H9 (cell line): ENCODE measurements at regions not wholly inside any gene's neighbourhood (a gene's known extent, or its start where the extent isn't known, plus 50 kb on each side); places are given as distances from the start of the nearest gene placed in this dataset.

ENCODE experiments used
- DNase-seq: peaks from one replicate; pipeline ENCODE4 v3.0.0-alpha.2; 2017
- H2AFZ ChIP-seq: one replicate; pipeline ENCODE4 v1.6.1; 2013; ENCODE audit warnings: mild to moderate bottlenecking, low read length, control low read depth, moderate library complexity
- H2AK5ac ChIP-seq: 2 replicates; pipeline ENCODE4 v1.6.1; 2013; ENCODE audit warnings: low read length, control low read depth, mixed read lengths; ENCODE audit not compliant: insufficient read length
- H2BK120ac ChIP-seq: one replicate; pipeline ENCODE4 v1.6.1; 2013; ENCODE audit warnings: low read depth, mild to moderate bottlenecking, low read length, control low read depth, inconsistent platforms; ENCODE audit not compliant: poor library complexity, severe bottlenecking
- H2BK12ac ChIP-seq: 2 replicates; pipeline ENCODE4 v1.6.1; 2013; ENCODE audit warnings: low read length, control low read depth, mixed read lengths, low read depth; ENCODE audit not compliant: insufficient read length
- H2BK15ac ChIP-seq: 2 replicates; pipeline ENCODE4 v1.6.1; 2013; ENCODE audit warnings: low read depth, low read length, control low read depth
- H2BK20ac ChIP-seq: one replicate; pipeline ENCODE4 v1.6.1; 2013; ENCODE audit warnings: low read depth, mild to moderate bottlenecking, low read length, control low read depth, inconsistent platforms; ENCODE audit not compliant: poor library complexity, severe bottlenecking
- H2BK5ac ChIP-seq: 2 replicates; pipeline ENCODE4 v1.6.1; 2013; ENCODE audit warnings: low read length, control low read depth, mixed read lengths; ENCODE audit not compliant: insufficient read length
- H3K14ac ChIP-seq: 2 replicates; pipeline ENCODE4 v1.6.1; 2013; ENCODE audit warnings: low read length, control low read depth; ENCODE audit not compliant: insufficient read depth
- H3K18ac ChIP-seq: 2 replicates; pipeline ENCODE4 v1.6.1; 2013; ENCODE audit warnings: low read depth, mild to moderate bottlenecking, mixed read lengths, low read length, control low read depth; ENCODE audit not compliant: insufficient read length
- H3K23ac ChIP-seq: 2 replicates; pipeline ENCODE4 v1.6.1; 2013; ENCODE audit warnings: low read length, control low read depth, mixed read lengths, low read depth; ENCODE audit not compliant: insufficient read length
- H3K23me2 ChIP-seq: 2 replicates; pipeline ENCODE4 v1.6.1; 2013; ENCODE audit warnings: low read depth, mild to moderate bottlenecking, mixed read lengths, low read length, control low read depth; ENCODE audit not compliant: insufficient read length, poor library complexity, severe bottlenecking
- H3K27ac ChIP-seq: 2 replicates; pipeline ENCODE4 v1.5.1; 2013; ENCODE audit warnings: low read length, control low read depth, mixed read lengths, low read depth; ENCODE audit not compliant: insufficient read length
- H3K27me3 ChIP-seq: 2 replicates; pipeline ENCODE4 v1.6.1; 2013; ENCODE audit warnings: low read length, control low read depth, inconsistent platforms; ENCODE audit not compliant: insufficient read depth
- H3K4ac ChIP-seq: 2 replicates; pipeline ENCODE4 v1.6.1; 2013; ENCODE audit warnings: low read depth, mild to moderate bottlenecking, control low read depth, inconsistent platforms, low read length, moderate library complexity
- H3K4me1 ChIP-seq: 2 replicates; pipeline ENCODE4 v1.6.1; 2013; ENCODE audit warnings: low read length, control low read depth, inconsistent platforms; ENCODE audit not compliant: insufficient read depth
- H3K4me2 ChIP-seq: 2 replicates; pipeline ENCODE4 v1.6.1; 2013; ENCODE audit warnings: low read length, control low read depth, mixed read lengths; ENCODE audit not compliant: insufficient read length, insufficient read depth
- H3K56ac ChIP-seq: 2 replicates; pipeline ENCODE4 v1.6.1; 2013; ENCODE audit warnings: low read depth, mild to moderate bottlenecking, mixed read lengths, low read length, control low read depth; ENCODE audit not compliant: insufficient read length
- H3K79me1 ChIP-seq: 2 replicates; pipeline ENCODE4 v1.6.1; 2013; ENCODE audit warnings: low read depth, mild to moderate bottlenecking, moderate library complexity, low read length, control low read depth, inconsistent platforms; ENCODE audit not compliant: insufficient read depth, poor library complexity, severe bottlenecking
- H3K79me2 ChIP-seq: 2 replicates; pipeline ENCODE4 v1.6.1; 2013; ENCODE audit warnings: low read length, control low read depth, inconsistent platforms; ENCODE audit not compliant: insufficient read depth
- H3K9ac ChIP-seq: 2 replicates; pipeline ENCODE4 v1.6.1; 2013; ENCODE audit warnings: low read length, control low read depth, mixed read lengths; ENCODE audit not compliant: insufficient read length; ENCODE audit errors: extremely low read depth
- H3K9me3 ChIP-seq: one replicate; pipeline ENCODE4 v1.6.1; 2013; ENCODE audit warnings: low read depth, low read length, inconsistent platforms; ENCODE audit not compliant: control insufficient read depth
- H3T11ph ChIP-seq: one replicate; pipeline ENCODE4 v1.6.1; 2013; ENCODE audit warnings: mild to moderate bottlenecking, low read length, control low read depth, inconsistent platforms
- H4K20me1 ChIP-seq: one replicate; pipeline ENCODE4 v1.6.1; 2013; ENCODE audit not compliant: control insufficient read depth, insufficient read length, insufficient read depth
- H4K5ac ChIP-seq: 2 replicates; pipeline ENCODE4 v1.6.1; 2013; ENCODE audit warnings: low read depth, mild to moderate bottlenecking, mixed read lengths, low read length, control low read depth; ENCODE audit not compliant: insufficient read length
- H4K8ac ChIP-seq: replicated peaks from 2 replicates; pipeline ENCODE4 v1.6.1; 2013; ENCODE audit warnings: low read length, control low read depth, mixed read lengths, low read depth; ENCODE audit not compliant: insufficient read length
- H4K91ac ChIP-seq: 2 replicates; pipeline ENCODE4 v1.6.1; 2013; ENCODE audit warnings: low read depth, mild to moderate bottlenecking, moderate library complexity, mixed read lengths, low read length, control low read depth; ENCODE audit not compliant: insufficient read length
- H3K27ac Mint-ChIP-seq, 3 experiments: 2 replicates in 2 of 3; 3 replicates in 1 of 3; pipeline ENCODE4 v1.8.0; 2020 to 2021; ENCODE audit warnings: mixed read lengths in 3 of 3, mild to moderate bottlenecking in 1 of 3, moderate library complexity in 1 of 3
- H3K27me3 Mint-ChIP-seq: 2 replicates; pipeline ENCODE4 v1.8.0; 2021; ENCODE audit warnings: low read depth, mild to moderate bottlenecking, moderate library complexity, mixed read lengths
- H3K36me3 Mint-ChIP-seq, 3 experiments: 2 replicates in 2 of 3; 3 replicates in 1 of 3; pipeline ENCODE4 v1.8.0; 2020 to 2021; ENCODE audit warnings: low read depth in 3 of 3, mixed read lengths in 3 of 3; ENCODE audit not compliant: insufficient read depth in 1 of 3
- H3K4me1 Mint-ChIP-seq, 2 experiments: 2 replicates each; pipeline ENCODE4 v1.8.0; 2020; ENCODE audit warnings: mixed read lengths in 2 of 2
- H3K4me3 Mint-ChIP-seq, 2 experiments: 2 replicates in 1 of 2; 3 replicates in 1 of 2; pipeline ENCODE4 v1.8.0; 2020 to 2021; ENCODE audit warnings: mild to moderate bottlenecking in 2 of 2, mixed read lengths in 2 of 2, moderate library complexity in 1 of 2
- H3K9me3 Mint-ChIP-seq, 2 experiments: 2 replicates in 1 of 2; 3 replicates in 1 of 2; pipeline ENCODE4 v1.8.0; 2020; ENCODE audit warnings: mild to moderate bottlenecking in 2 of 2, mixed read lengths in 2 of 2, moderate library complexity in 1 of 2
- CTCF ChIP-seq: fragments of 200-600 bp; sonication (generic); conservative IDR thresholded peaks from 3 replicates; pipeline ENCODE4 v1.8.0; 2021; ENCODE audit warnings: antibody characterized with exemption, mild to moderate bottlenecking
- WGBS: extraction: QIAGEN DNeasy Blood & Tissue Kit; methylation state at CpG from one replicate; pipeline ENCODE4 v1.1.7; 2013; ENCODE audit warnings: missing lambda C conversion rate, low lambda C conversion rate, mixed read lengths; ENCODE audit not compliant: insufficient read length; ENCODE audit errors: extremely low coverage; 5-methylcytosine and 5-hydroxymethylcytosine counted together

GRCh38 chr1:79457562-79458224, 451.2 kb upstream of the ADGRL4 start:
- no peak overlapping the region for H2BK15ac ChIP-seq
- no peak for TF ChIP-seq CTCF
- no peak overlapping the region for H4K91ac ChIP-seq
- H3K56ac ChIP-seq, result no peak overlapping the region
- H4K20me1 ChIP-seq, result no peaks in the 10 kb centered on the region
- no peak overlapping the region for H4K5ac ChIP-seq
- H3K18ac ChIP-seq, result no peak overlapping the region
- no peak overlapping the region for H2AFZ ChIP-seq
- H2BK5ac ChIP-seq, result no peak overlapping the region
- no peak overlapping the region for H2AK5ac ChIP-seq
- H2BK12ac ChIP-seq, result no peak overlapping the region
- Mint-ChIP-seq H3K9me3 (no peaks in the 10 kb centered on the region), H3K36me3 (peaks cover 0 to 20% (median 0%) of the 10 kb centered on the region in 3 experiments; a peak in 3 of 7 replicates), H3K4me1 (no peaks in the 10 kb centered on the region), H3K27ac (no peak overlapping the region), H3K27me3 (no peaks in the 10 kb centered on the region), H3K4me3 (no peak overlapping the region)
- H3T11ph ChIP-seq, result no peak overlapping the region
- no peaks in the 10 kb centered on the region for H3K79me2 ChIP-seq
- no peaks in the 10 kb centered on the region for H3K4me1 ChIP-seq
- no peaks in the 10 kb centered on the region for H3K79me1 ChIP-seq
- H2BK20ac ChIP-seq, result no peak overlapping the region
- H3K27me3 ChIP-seq, result no peaks in the 10 kb centered on the region
- H3K27ac ChIP-seq, result no peak overlapping the region
- no peaks in the 10 kb centered on the region for H3K9me3 ChIP-seq
- no CpG with 5 or more reads among the region's 5 CpGs for WGBS
- H3K4ac ChIP-seq, result no peak overlapping the region
- no peak overlapping the region for H4K8ac ChIP-seq
- DNase-seq, result no peak
- no peak overlapping the region for H2BK120ac ChIP-seq
- H3K9ac ChIP-seq, result no peak overlapping the region
- no peak overlapping the region for H3K14ac ChIP-seq
- H3K23me2 ChIP-seq, result no peaks in the 10 kb centered on the region
- H3K4me2 ChIP-seq, result no peak overlapping the region
- no peak overlapping the region for H3K23ac ChIP-seq
